ENCODE measurements at regions not wholly inside any gene's neighbourhood (a gene's known extent, or its start where the extent isn't known, plus 50 kb on each side); places are given as distances from the start of the nearest gene placed in this dataset.
A peak's percentile ranks its signal among the peaks of the same experiment; 100 is the strongest.
"Not testable (repeated sequence)": the region's sequence is repeated elsewhere in the genome, so short reads cannot be mapped to it uniquely, and the experiment has no call there.

- peak overlapping the region; percentile 95 for H3K27ac Mint-ChIP-seq
- H3K4me1 Mint-ChIP-seq, result peaks cover 81% of the 10 kb centered on the region
- no peak overlapping the region for H3K4me3 Mint-ChIP-seq
- ChIA-PET CTCF (interaction anchor here (1.3 to 1.4 kb wide), 3 partner anchors 8 to 23 kb away, joined by 3 to 7 read pairs (median 4); no protein-coding TSS in a partner anchor), POLR2A (no interaction called here)
- peaks cover 10% of the 10 kb centered on the region for H3K9me3 Mint-ChIP-seq
- H3K27me3 Mint-ChIP-seq, result no peaks in the 10 kb centered on the region
- peaks cover 35% of the 10 kb centered on the region for H3K36me3 Mint-ChIP-seq (ENCODE audit: low read depth)
- DNase-seq, result no peak
Measured at GRCh38 chr1:244322181-244322580, 129.5 kb downstream of the ADSS2 start.

DNA sequence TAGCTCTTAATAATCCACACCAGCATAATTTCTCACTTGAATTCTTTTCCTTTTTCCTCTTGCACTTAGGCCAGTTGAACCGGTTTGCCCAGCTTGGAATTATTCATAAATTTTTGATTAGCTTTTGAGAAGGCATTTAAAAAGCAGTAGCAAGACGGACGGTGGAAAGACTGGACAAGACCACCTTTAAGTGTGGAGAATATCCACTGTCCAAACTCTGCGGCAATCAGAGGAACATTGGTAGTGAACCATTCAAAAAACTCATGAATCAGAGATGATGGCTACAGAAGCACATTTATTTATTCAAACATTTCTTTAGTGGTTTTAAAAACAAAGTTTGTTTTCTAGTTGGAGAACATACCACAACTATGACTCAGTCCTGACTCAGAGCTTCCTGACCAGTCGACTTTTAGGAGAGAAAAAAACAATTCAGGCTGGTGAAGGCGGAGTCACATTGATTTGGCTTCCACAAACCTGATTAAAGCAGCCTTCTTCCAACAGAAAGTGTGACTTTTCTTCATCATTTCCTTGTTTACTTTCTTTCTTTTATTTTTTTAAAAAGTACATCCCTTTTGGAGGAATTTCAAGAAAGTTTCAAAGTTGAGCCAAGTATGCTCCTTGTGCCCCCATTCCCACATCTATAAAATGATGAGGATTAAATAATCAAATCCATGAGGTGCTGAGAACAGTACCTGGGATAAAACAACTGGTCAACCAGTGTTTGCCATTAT is 128.8 kb downstream of the ADSS2 start:
- Mint-ChIP-seq H3K27ac (peak overlapping the region; percentile 95), H3K4me1 (peaks cover 80% of the 10 kb centered on the region), H3K4me3 (peak overlapping the region; percentile 80), H3K9me3 (peaks cover 14% of the 10 kb centered on the region), H3K27me3 (no peaks in the 10 kb centered on the region), H3K36me3 (ENCODE audit: low read depth) (peaks cover 32% of the 10 kb centered on the region)
- ChIA-PET CTCF (interaction anchor here (0.9 to 1.4 kb wide), 4 partner anchors 8 to 24 kb away, joined by 3 to 7 read pairs (median 4); no protein-coding TSS in a partner anchor), POLR2A (no interaction called here)
- DNase-seq, result peak; percentile 62

DNA sequence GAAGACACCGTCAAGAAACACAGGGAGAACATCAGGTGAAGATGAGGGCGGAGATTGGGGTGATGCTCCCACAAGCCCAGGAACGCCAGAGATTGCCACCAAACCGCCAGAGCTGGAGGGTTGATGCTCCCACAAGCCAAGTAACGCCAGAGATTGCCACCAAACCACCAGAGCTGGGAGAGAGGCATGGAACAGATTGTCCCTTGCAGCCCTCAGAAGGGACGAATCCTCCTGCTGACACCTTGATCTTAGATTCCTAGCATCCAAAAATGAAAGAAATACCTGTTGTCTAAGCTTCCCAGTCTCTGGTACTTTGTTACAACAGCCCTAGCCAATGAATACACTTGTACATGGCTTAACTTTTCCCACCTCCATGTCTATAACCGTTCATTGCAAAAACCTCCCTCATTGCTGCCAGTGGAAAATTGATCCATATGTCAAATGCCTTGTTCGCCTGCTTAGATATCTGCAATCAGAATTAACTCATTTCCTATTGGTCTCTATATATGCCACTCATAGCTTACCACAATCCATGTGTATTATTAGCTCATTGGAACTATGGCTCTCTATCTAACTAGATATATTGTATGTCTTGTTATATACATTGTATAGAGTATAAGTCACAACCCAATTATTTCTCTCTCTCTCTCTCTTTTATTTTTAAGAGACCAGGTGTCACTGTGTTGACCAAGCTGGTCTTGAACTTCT is 127.4 kb downstream of the ADSS2 start:
- POLR2A ChIA-PET, result no interaction called here
- Mint-ChIP-seq H3K9me3 (peaks cover 19% of the 10 kb centered on the region), H3K4me1 (peaks cover 68% of the 10 kb centered on the region), H3K36me3 (ENCODE audit: low read depth) (peaks cover 29% of the 10 kb centered on the region), H3K27ac (peak overlapping the region; percentile 95), H3K27me3 (peaks cover 2% of the 10 kb centered on the region), H3K4me3 (peak overlapping the region; percentile 80)
- CTCF ChIA-PET, result interaction anchor here (0.6 to 1.7 kb wide), 7 partner anchors 11 to 256 kb away, joined by 3 to 6 read pairs (median 4); no protein-coding TSS in a partner anchor
- no peak for DNase-seq

DNA sequence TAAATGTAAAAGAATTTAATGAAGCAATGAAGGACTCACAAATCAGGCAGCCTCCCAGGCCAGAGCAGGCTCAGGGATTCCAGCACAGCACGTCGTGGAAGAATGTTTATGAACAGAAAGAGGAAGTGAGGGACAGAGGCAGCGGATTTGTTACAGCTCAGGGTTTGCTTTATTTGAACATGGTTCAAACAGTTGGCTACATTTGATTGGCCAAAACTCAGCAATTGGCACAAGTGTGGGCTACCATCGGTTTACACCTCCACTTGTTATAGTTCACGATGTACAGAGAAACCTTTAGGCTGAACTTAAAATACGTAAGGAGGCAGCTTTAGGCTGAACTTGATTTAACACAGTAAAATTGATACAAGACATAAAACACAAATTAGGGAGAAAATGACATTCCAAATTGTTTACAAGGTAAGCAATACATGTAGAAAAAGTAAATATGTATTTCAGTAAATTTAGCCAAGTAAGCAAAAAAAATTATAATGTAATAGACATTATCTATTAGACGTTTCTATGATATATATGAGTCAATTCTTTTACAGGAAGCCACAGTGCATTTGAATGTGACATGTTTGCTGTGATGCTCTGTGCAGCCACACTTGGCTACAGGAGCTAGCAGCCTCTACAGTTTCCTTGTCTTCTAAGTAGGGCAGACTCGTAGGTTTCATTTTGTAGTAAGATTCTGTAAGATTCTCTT is 126.5 kb downstream of the ADSS2 start:
- peak overlapping the region; percentile 95 for H3K27ac Mint-ChIP-seq
- H3K36me3 Mint-ChIP-seq (ENCODE audit: low read depth), result peaks cover 23% of the 10 kb centered on the region
- peak; percentile 53 for DNase-seq
- CTCF ChIA-PET, result interaction anchor here (0.6 to 1.7 kb wide), 7 partner anchors 12 to 257 kb away, joined by 3 to 6 read pairs (median 4); no protein-coding TSS in a partner anchor
- peaks cover 6% of the 10 kb centered on the region for H3K27me3 Mint-ChIP-seq
- H3K4me3 Mint-ChIP-seq, result peak overlapping the region; percentile 80
- H3K9me3 Mint-ChIP-seq, result peaks cover 22% of the 10 kb centered on the region
- POLR2A ChIA-PET, result interaction anchor here (0.7 kb wide), 1 partner anchor 16 kb away, joined by 18 read pairs; no protein-coding TSS in a partner anchor
- H3K4me1 Mint-ChIP-seq, result peaks cover 60% of the 10 kb centered on the region

DNA sequence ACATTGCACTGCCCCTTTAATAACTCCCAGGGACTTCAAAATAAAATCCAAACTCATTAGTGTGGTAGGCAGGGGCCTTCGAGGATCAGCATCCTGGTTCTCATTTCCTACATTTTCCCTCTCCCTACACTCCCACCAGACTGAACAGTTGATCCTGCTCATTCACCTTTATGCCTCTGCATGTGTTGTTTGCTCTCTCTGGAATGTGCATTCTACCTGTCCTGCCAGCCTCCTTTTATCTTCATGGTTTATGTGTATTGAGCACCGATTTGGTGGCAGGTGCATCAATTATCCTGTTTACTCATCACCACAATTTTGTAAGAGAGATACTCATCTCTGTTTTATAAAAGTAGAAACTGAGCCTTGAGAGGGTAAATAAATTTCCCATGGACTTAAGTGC is 125.0 kb downstream of the ADSS2 start:
- Mint-ChIP-seq H3K27me3 (peaks cover 14% of the 10 kb centered on the region), H3K9me3 (peaks cover 22% of the 10 kb centered on the region), H3K4me3 (no peak overlapping the region), H3K27ac (peak overlapping the region; percentile 48), H3K4me1 (peaks cover 49% of the 10 kb centered on the region), H3K36me3 (ENCODE audit: low read depth) (peaks cover 19% of the 10 kb centered on the region)
- ChIA-PET CTCF (no interaction called here), POLR2A (no interaction called here)
- no peak for DNase-seq

DNA sequence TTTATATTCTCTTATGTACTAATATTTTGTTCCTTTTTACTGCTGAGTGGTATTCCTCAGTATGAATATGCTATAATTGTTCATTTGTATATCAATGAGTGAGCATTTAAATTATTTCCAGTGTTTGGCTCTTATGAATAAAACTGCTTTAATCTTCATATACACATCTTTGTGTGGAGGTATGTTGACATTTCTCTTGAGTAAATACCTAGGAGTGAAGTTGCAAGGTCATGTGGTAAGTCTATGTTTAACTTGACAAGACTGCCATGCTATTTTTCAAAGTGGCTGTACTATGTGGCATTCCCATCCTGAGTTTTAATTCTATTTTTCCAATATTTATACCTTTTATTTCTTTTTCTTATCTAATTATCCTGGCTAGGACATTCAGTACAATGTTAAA is 124.2 kb downstream of the ADSS2 start:
- Mint-ChIP-seq H3K27me3 (peaks cover 16% of the 10 kb centered on the region), H3K4me1 (peaks cover 41% of the 10 kb centered on the region), H3K27ac (peak overlapping the region; percentile 67), H3K4me3 (no peak overlapping the region), H3K9me3 (peaks cover 19% of the 10 kb centered on the region), H3K36me3 (ENCODE audit: low read depth) (peaks cover 14% of the 10 kb centered on the region)
- ChIA-PET CTCF (interaction anchor here (0.6 kb wide), 1 partner anchor 26 kb away, joined by 3 read pairs; no protein-coding TSS in a partner anchor), POLR2A (no interaction called here)
- no peak for DNase-seq

GRCh38 chr1:244328476-244328875 is 123.2 kb downstream of the ADSS2 start:
- H3K4me1 Mint-ChIP-seq, result peaks cover 32% of the 10 kb centered on the region
- H3K4me3 Mint-ChIP-seq, result no peak overlapping the region
- DNase-seq, result no peak
- H3K27ac Mint-ChIP-seq, result no peak overlapping the region
- H3K9me3 Mint-ChIP-seq, result peaks cover 19% of the 10 kb centered on the region
- peaks cover 25% of the 10 kb centered on the region for H3K27me3 Mint-ChIP-seq
- peaks cover 10% of the 10 kb centered on the region for H3K36me3 Mint-ChIP-seq (ENCODE audit: low read depth)
- POLR2A ChIA-PET, result no interaction called here
- CTCF ChIA-PET, result no interaction called here

GRCh38 chr1:244329591-244330317 is 122.0 kb downstream of the ADSS2 start:
- peaks cover 10% of the 10 kb centered on the region for H3K36me3 Mint-ChIP-seq (ENCODE audit: low read depth)
- H3K4me1 Mint-ChIP-seq, result peaks cover 19% of the 10 kb centered on the region
- ChIA-PET CTCF (interaction anchor here (1.0 to 1.4 kb wide), 2 partner anchors 7 to 10 kb away, joined by 4 read pairs; no protein-coding TSS in a partner anchor), POLR2A (no interaction called here)
- peaks cover 37% of the 10 kb centered on the region for H3K27me3 Mint-ChIP-seq
- no peak for DNase-seq
- H3K27ac Mint-ChIP-seq, result no peak overlapping the region
- no peak overlapping the region for H3K4me3 Mint-ChIP-seq
- peaks cover 19% of the 10 kb centered on the region for H3K9me3 Mint-ChIP-seq

- POLR2A ChIA-PET, result no interaction called here
- H3K4me1 Mint-ChIP-seq, result peaks cover 14% of the 10 kb centered on the region
- H3K4me3 Mint-ChIP-seq, result no peak overlapping the region
- peaks cover 19% of the 10 kb centered on the region for H3K9me3 Mint-ChIP-seq
- peaks cover 39% of the 10 kb centered on the region for H3K27me3 Mint-ChIP-seq
- H3K27ac Mint-ChIP-seq, result no peak overlapping the region
- H3K36me3 Mint-ChIP-seq (ENCODE audit: low read depth), result peaks cover 10% of the 10 kb centered on the region
- CTCF ChIA-PET, result interaction anchor here (1.0 to 1.4 kb wide), 2 partner anchors 8 to 9 kb away, joined by 4 read pairs; no protein-coding TSS in a partner anchor
- no peak for DNase-seq
Measured at GRCh38 chr1:244330318-244330625, 121.4 kb downstream of the ADSS2 start.

GRCh38 chr1:244332761-244333160 is 118.9 kb downstream of the ADSS2 start:
- CTCF ChIA-PET, result interaction anchor here (1.1 kb wide), 1 partner anchor 13 kb away, joined by 3 read pairs; no protein-coding TSS in a partner anchor
- H3K36me3 Mint-ChIP-seq (ENCODE audit: low read depth); POLR2A ChIA-PET; H3K4me3 Mint-ChIP-seq; H3K27ac Mint-ChIP-seq; H3K4me1 Mint-ChIP-seq; DNase-seq: not testable (repeated sequence)
- peaks cover 39% of the 10 kb centered on the region for H3K27me3 Mint-ChIP-seq
- H3K9me3 Mint-ChIP-seq, result peaks cover 15% of the 10 kb centered on the region

- POLR2A ChIA-PET; H3K36me3 Mint-ChIP-seq (ENCODE audit: low read depth); DNase-seq; H3K27ac Mint-ChIP-seq; H3K4me3 Mint-ChIP-seq; H3K9me3 Mint-ChIP-seq; CTCF ChIA-PET: not testable (repeated sequence)
- Mint-ChIP-seq H3K27me3 (peaks cover 37% of the 10 kb centered on the region), H3K4me1 (peaks cover 11% of the 10 kb centered on the region)
Measured at GRCh38 chr1:244334315-244334714, 117.4 kb downstream of the ADSS2 start.

GRCh38 chr1:244334842-244335241 is 116.9 kb downstream of the ADSS2 start:
- H3K27ac Mint-ChIP-seq; H3K9me3 Mint-ChIP-seq; H3K4me3 Mint-ChIP-seq; DNase-seq; CTCF ChIA-PET; POLR2A ChIA-PET; H3K36me3 Mint-ChIP-seq (ENCODE audit: low read depth): not testable (repeated sequence)
- Mint-ChIP-seq H3K27me3 (peaks cover 37% of the 10 kb centered on the region), H3K4me1 (peaks cover 14% of the 10 kb centered on the region)
